ENCODE measurements at regions not wholly inside any gene's neighbourhood (a gene's known extent, or its start where the extent isn't known, plus 50 kb on each side); places are given as distances from the start of the nearest gene placed in this dataset.

DNA sequence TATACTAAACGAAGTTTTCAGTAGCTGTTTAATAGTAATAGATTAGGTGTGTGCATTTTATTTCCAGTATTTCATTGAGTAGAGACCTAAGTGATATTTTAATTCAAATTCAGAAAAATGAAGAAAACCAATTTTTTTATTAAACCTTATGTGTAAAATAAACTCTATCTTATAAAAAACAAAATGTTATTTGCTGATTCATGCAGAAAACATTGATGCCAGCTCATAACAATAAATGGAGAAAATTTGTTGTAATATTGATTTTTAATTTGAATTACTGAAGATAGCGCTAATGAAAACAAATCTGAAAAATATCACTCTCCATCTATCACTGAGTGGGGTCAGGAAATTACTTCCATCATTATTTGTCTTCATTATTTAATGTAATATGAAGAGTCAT lies 1177.8 kb upstream of the SEMA6A start:
- no peak for TF ChIP-seq EP300 (IDR thresholded peaks at IDR 0.05)
- TF ChIP-seq, protein P1, sequence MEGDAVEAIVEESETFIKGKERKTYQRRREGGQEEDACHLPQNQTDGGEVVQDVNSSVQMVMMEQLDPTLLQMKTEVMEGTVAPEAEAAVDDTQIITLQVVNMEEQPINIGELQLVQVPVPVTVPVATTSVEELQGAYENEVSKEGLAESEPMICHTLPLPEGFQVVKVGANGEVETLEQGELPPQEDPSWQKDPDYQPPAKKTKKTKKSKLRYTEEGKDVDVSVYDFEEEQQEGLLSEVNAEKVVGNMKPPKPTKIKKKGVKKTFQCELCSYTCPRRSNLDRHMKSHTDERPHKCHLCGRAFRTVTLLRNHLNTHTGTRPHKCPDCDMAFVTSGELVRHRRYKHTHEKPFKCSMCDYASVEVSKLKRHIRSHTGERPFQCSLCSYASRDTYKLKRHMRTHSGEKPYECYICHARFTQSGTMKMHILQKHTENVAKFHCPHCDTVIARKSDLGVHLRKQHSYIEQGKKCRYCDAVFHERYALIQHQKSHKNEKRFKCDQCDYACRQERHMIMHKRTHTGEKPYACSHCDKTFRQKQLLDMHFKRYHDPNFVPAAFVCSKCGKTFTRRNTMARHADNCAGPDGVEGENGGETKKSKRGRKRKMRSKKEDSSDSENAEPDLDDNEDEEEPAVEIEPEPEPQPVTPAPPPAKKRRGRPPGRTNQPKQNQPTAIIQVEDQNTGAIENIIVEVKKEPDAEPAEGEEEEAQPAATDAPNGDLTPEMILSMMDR (IDR thresholded peaks at IDR 0.05) = no peak
